ENCODE measurements at regions not wholly inside any gene's neighbourhood (a gene's known extent, or its start where the extent isn't known, plus 50 kb on each side); places are given as distances from the start of the nearest gene placed in this dataset.

DNA sequence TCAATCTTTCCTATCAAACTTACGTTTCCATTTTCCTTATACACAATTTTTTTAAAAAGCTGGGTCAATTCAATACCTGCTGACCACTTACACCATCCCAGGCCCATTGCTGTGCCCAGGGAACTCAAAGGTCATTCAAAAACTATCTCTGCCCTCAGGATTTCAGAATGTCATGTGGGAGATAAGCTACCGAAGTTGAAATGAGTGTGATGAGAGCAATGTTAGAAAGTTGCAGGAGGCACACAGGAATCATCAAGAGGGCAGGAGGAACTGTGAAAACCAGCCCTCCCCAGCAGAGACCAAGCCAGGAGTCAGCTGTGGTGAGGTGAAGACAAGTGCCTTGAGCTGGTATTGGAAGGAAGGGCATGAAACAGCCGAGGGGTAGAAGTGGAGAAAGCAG, 195.9 kb downstream of the HS3ST3A1 start:
- no peak for DNase-seq (ENCODE audit: low read depth)

DNA sequence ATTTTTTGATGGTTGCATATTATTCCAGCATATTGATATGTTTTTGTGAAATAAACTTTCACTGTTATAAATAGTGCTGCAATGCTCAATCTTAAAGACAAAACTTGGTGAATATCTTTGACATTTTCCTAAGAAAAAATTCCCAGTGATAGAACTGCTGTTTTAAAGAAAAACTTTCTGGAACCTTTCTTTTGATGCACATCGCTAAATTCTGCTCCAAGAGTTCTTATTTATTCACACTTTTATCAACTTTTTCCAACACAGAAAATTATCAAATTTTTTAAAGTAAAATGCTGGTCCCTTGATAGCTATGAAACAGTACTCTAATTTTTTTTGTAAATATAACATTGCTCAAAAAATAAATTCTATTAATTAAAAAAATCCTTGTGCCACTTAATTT, 196.6 kb downstream of the HS3ST3A1 start:
- DNase-seq (ENCODE audit: low read depth), result no peak

DNA sequence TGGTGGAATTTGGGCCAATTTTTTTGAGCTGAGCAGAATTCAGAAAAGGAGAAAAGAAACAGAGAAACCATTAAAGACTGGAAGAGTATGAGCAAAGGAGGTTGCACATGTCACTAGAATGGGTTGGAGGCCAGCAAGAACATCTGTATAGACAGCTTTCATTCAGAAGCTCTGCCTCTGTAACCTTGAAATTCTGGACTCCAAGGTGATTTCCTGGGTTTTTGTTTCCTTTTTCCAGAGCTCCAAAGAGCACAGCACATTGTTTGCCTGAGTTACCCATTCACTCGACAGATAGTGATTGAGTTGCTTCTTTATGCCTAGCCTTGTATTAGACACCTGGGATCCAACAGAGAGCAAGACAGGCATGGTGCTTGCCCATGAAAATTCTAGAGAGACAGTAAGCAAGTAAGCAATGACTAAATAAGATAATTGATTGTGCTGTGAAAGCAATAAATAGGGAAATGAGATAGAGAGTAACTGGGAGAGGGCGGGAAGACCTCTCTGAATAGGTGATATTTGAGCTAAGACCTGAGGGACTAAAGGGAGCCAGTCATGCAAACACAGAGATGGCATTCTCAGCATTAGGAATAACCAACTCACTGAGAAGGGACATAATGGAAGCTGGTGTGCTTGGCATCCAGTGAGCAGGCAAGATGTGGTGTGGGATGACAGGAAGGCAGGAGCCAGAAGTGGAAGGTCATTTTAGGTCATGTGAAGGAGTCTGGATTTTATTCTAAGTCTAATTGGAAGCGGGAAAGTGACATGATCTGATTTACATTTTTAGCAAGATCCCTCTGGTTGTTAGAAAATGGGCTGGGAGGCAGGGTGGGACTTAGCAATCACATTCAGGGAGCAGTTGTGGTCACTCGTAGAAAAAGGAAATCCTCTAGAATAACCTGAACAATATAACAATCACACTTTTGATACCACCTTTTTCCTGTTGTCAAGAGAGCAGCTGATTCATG, 197.5 kb downstream of the HS3ST3A1 start:
- no peak for DNase-seq (ENCODE audit: low read depth)

DNA sequence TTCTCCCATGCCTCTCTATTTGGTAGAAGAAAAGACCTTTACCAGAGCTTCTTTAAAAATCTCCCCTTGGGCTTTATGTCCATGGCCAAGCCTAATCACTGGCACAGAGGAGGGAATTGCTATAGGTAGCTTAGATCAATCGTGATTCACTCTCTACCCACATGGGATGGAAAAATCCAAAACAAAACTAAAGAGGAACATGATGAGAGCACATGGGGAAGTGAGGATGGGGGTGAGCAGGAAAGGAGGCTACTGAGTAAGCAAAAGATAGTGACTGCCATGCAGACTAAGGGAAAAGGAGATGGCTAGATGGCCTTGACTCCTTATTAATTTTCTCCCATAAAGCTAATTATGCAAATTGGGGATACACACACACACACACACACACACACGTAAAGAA, 201.2 kb downstream of the HS3ST3A1 start:
- DNase-seq (ENCODE audit: low read depth), result no peak

DNA sequence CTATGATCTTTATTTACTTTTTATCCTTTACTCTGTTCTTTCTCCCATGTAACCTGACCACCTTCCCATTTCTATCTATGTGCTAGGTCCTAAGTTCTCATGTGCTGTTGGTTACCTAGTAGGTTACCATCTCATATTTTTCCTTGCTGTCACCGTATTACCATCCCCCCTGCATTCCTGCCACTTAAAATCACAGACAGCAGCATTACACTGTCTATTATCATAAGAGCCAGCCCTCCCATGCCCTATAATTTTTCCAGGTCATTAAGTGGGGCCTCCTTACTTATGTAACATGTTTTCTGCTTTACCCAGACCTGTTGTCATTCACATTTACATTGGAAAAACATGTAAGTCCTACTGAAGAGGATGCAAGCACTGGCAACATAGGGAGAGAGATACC, 202.9 kb downstream of the HS3ST3A1 start:
- no peak for DNase-seq (ENCODE audit: low read depth)

DNA sequence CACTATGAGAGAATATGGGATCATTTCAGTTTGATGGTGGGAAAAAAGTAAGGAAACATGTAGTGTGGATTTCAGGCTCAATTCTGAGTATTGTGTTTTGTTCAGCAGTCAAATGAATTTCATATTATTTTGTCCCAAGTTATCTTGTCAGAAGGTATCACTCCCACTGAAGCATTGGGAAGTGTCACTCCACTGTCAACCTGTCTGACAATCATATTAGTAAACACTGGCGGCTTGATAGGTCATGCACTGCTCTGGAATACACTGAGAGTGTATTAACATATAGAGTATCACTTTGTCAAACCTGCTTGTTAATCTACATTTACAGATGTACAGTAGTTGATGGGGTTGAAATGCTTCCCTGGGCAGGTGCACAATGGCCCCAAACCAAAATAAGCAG, 203.6 kb downstream of the HS3ST3A1 start:
- DNase-seq (ENCODE audit: low read depth), result no peak

DNA sequence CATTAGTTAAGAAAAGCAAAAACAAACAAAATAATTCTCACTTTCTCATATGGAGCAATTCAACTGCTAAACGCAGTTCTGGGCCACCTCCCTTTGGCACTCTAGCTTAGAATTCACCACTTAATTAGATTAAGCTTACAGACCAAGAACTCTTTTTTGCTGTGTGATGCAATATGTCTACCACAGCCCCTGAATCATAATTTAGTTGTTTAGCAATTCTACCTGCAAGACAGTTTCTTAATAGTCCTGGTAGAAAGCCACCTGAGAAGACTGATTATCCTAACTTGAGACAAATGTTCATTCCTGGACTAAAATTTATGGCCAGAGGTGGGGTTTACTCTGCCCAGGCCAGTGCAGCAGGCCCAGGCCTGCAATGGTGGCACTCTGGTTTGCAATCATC, 205.9 kb downstream of the HS3ST3A1 start:
- DNase-seq (ENCODE audit: low read depth), result no peak

DNA sequence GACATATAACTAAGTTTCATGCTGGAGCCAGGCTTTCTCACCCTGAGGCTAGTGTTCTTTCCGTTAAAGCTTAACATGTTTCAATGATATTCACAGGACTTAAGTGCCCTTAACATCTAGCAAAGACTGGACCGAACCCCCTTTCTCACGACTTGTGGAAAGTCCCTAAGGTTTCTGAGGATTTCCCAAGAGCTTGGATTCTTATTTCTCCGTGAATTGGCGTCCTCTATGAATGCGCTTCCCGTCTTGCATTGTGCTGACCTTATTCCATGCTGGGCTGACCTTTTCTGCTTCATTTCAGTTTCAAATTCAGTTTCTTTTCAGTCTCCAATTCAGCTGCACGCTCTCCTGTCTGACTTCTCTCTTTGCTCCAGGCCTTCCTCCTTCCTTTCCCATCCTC, 206.4 kb downstream of the HS3ST3A1 start:
- DNase-seq (ENCODE audit: low read depth), result no peak

DNA sequence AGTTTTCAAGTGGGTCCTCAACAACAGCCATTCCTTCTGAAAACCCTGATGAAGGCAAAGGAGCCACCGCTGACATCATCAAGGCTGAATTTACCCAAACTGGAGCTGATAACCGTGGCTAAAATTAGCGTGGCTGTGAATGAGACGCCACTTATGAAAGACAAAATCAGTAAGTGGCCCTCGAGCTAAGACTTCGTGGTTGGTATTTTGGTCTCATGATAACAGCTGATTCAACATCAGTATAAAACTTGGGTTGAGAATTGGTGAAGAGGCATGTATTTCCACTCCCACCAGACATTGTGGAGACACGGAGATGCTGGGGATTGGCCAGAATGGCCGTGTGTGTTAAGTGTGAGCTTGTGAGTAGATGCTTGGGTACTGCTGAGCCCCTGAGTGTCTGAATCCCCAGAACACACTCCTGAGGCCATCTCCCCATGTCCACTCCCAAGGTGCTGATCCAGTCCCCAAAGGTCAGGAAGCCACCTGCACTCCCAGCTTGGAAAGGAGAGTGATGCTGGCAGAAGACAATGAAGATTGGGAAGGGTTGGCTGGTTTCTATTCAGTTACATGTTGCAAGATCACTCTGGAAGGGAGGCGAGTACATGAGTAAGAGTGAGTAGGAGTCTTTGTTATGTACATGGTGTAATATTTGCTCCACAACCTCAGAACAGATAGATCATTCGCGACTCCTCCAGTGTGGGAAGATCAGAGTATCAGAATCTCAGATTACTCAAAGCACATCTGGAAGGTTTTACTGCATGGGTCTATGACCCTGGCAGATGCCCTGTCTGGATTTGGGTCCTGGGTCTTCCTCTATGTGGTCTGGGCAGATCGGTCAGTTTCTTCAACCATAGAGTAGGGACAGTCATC, 207.7 kb downstream of the HS3ST3A1 start:
- peak; percentile 50 for DNase-seq (ENCODE audit: low read depth)

DNA sequence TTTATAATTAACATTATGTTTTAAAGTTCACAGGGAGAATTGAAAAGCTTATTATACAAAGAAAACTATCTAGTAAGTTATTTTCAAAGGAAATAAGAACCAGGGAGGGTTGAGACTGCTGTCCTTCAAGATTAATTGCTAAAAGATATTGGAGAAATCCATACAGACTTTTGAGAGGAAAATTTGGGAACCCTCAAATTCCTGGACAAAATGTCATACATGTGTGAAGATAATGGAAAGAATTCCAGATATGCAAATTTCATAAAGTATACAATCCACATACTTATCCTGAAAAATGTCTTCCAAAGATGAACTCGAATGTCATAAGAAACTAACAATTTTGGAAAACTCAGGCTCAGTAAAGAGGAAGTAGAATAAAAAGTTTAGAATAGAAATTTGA, 213.8 kb downstream of the HS3ST3A1 start:
- no peak for DNase-seq (ENCODE audit: low read depth)

DNA sequence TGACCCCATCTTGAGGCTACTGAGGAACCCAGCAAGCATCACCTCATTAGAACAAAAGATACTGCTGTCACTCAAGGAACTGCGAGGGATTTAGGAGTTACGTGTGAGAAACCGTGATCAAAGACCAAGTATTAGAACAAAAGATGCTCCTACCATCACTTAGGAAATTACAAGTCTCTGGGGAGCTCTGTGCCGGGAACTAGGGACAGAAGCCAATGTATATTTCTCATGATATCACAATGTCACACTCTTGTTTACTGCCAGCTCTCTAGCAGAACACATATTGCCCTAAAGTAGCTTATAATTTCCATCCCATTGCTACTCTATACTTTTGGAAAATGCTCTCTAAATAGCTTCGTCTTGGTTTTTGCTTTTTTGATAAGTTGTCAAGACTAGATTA, 214.5 kb downstream of the HS3ST3A1 start:
- no peak for DNase-seq (ENCODE audit: low read depth)

DNA sequence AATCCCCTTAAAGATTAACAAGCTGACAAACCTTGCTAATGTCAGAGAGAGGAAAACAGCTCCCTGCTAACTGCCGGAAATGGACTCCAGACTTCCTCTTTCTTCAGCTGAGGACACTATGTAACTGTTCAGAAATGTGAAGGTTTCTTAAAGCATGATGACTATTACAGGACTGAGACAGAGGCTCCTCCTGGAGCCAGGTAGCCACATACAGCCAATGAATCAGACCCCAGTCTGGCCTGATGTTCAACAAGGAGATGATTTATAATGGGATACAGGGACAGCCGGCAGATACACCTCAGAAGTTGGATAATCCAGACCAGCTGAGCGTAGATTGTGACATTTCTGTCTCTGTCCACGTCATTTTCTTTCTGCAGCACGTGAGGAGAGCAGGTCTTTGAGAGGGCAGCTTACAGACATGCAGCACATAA, 216.2 kb downstream of the HS3ST3A1 start:
- DNase-seq (ENCODE audit: low read depth), result peak; percentile 21

DNA sequence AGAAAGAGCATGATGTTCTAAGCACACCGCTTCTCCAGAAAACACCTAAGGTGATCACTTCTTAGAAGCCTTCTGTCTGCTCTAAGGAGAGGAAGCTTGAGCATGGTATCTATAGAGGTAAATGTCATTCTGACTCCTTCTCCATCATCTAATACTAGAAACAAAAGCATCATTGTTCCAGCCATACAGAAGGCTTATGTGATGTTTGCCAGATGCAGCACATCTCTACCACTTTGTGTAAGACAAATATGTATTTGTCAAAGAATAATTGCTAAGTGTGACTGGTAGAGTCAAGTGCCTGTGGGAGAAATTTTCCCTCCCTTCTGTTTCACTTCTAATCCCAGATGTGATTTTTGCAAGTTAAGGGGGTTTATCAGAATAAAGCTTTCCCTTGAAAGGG, 217.1 kb downstream of the HS3ST3A1 start:
- no peak for DNase-seq (ENCODE audit: low read depth)

DNA sequence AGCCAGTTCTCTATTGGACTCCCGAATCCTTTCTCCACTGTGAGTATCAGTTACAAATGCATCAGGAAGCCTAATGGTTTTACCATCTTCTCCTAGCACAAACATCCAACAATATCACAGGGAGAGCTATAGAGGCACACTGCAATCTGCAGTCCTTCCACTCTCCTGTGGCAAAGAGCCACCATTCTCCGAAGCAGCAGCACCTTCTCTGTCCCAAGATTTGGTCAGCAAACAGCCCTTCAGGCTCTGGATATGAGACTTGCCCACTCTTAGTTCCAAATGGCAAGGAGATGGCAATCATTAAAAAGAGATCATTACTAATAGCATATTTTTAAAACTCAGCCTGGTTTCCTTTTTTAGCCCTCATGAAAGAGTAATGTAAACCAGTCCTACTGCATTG, 223.4 kb downstream of the HS3ST3A1 start:
- DNase-seq (ENCODE audit: low read depth), result no peak

DNA sequence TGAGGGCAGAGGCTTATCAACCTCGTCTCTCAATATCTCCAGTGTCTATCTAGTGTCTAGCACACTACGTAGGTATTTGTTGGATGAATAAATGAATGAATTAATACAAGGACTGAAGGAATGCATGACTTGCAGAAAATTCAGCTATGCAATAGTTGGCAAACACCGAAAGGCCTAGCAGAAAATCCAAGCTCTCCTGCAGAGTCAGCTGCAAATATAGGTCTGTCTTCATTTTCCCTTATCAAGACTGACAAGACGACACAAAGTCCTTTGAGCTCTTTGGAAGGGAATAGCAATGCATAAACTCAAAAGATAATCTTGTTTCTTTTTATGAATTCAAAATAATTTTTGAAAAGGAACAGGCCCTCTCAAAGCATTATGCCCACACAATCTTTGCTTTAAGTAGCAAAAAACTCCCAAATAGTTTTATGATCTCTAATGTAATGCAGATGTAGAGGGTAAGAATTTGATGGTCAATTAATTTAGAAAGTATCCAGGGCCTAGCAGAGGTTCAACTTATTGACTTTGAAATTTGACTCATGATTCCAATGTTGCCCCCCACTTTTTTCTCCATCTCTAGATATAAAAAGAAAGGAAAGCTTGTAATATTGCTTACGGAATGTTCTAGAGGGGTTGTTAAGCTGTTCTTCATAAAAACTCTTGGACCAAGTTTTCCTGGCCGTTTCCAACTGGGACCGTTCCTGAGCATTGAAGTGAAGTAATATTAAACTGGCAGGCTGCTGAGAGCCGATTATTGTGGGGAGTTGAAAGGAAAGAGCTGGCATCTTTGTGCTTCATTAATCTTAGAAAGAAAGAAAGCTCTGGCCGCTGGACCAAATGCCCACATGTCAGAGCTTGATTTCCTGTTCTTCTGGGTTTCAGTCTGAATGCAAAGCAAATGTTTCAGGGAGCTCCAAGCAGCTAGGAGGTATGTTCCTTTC, 227.3 kb downstream of the HS3ST3A1 start:
- no peak for DNase-seq (ENCODE audit: low read depth)

DNA sequence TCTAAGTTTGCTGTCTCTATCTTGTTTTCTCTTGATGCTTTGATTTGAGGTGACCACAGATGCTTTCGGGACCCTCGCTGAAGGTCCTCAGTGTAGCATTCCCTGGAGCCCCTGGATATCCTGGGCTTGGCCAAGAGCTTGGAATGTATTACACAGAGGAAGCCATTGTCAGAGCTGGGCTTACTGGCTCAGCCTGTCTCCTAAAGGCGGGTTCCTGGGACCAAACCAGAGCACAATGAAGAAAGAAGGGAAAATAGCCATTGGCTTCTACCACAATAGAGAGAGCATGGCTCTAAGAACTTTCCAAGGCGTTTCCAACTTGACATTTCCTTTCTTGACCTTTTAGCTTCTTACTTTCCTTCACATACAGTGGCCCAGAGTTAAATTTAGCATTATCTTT, 229.3 kb downstream of the HS3ST3A1 start:
- DNase-seq (ENCODE audit: low read depth), result no peak

DNA sequence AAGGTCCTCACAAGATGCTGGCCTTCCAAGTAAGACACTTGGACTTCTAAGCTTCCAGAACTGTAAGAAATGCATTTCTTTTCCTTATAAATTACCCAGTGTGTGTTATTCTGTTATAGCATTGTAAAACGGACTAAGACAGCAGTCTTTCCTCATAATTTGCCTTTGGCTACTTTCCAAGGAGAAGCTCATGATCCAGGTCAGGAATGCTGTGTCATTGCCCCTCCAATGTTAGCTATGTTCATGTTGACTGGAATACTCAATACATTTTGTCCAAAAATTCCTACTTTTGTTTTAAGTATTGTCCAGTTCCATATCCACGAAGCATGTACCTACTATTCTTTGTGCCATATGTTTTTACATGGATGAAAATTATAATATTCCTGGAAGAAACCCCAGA, 234.6 kb downstream of the HS3ST3A1 start:
- DNase-seq (ENCODE audit: low read depth), result peak; percentile 43

DNA sequence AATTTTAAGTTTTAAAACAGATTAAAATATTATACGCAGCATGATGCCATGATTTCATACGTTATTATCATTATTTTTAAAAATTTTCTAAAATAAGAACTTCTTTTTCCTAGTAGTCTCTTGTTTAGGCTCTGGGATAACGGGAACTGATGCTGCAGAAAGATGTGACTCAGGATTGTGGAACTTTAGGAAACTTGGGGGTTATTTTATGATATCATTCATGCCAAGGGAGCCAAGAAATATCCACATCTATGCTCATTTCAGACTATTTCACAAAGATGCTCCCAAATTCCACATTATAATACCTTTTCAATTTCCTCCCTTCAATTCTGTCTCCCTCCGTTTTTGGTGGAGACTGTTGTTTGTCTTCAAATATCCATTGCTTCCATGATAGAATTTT, 236.4 kb downstream of the HS3ST3A1 start:
- peak; percentile 69 for DNase-seq (ENCODE audit: low read depth)

DNA sequence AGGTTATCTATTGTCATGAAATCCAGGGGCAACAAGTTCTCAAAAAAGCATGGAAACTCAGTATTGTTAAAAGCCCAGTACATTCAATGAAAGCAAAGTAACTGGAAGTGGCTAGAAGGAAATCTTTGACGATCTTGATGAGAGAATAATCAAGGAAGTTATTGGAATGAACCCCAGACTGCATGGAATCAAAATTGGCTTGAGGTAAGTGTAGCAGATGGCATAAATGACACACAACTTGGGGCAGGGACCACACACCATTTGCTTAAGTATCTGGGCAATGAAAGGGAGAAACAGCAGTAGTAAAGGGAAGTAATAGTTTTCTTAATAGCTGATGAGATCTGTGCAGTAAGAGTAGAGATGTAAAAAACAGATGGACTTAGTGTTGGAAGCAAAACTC, 238.0 kb downstream of the HS3ST3A1 start:
- DNase-seq (ENCODE audit: low read depth), result no peak

DNA sequence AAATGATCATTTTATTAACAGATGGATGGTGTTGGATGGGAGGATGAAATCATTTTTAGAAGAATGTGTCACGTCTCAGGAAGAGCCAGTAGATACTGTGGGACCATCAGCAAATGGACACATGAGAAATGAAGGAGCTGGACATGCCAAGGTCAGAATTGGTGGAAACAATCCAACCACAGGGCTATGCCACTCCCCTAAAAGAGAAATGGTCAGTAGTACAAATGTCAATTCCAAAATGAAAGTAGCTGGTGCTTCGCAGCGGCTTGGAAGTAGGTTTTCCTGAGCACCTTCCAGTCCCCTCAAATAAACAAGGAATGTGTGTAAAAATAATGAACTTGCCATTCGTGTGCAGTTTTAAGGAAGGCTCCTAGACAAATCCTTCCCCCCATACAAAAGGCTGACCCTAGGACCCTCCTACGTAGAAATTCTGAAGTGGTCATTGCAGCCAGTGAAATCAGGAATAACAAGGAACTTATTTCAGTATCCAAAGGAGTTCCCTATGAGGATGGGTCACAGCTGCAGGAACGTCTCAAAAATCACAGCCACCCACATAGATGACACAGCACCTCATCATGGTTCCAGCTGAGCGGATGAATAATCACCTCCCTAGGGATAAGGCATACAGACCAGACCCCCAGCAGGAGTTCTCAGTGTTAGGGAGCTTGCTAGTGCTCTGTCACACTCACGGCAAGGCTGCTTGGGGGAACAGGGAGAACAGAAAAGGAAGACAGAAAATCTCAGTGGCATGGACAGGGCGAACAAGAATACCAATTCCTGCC, 239.2 kb downstream of the HS3ST3A1 start:
- peak; percentile 79 for DNase-seq (ENCODE audit: low read depth)

DNA sequence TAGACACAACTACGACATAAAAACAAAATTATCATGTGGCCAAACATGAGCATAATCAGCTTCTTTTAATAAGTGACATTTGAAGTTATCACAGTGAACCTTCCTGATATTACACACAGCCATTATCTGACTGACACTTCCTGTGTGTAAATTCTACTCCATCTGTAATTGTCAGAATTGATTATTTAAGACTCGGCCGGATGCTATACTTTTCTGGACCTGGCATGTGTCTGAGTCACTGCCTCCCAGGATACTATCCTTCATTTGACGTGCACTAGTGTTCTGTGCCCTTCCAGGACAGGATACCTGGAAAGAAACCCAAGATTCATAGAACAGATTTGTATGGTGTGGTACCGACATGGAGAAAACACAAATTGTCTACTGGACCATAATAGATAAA, 242.0 kb downstream of the HS3ST3A1 start:
- DNase-seq (ENCODE audit: low read depth), result no peak

Measured in EH (cell line).